ENCODE measurements at regions not wholly inside any gene's neighbourhood (a gene's known extent, or its start where the extent isn't known, plus 50 kb on each side); places are given as distances from the start of the nearest gene placed in this dataset.

GRCh38 chr9:107410420-107410819 is 79.1 kb downstream of the KLF4 start:
- no peak for TF ChIP-seq CTCF (IDR thresholded peaks at IDR 0.05; ENCODE audit: extremely low read depth, missing control alignments)
- no peak for DNase-seq (ENCODE audit: low spot score)

GRCh38 chr9:107409581-107410389 is 79.8 kb downstream of the KLF4 start:
- TF ChIP-seq CTCF (IDR thresholded peaks at IDR 0.05; ENCODE audit: extremely low read depth, missing control alignments): no peak
- no peak for DNase-seq (ENCODE audit: low spot score)

- no peak for TF ChIP-seq CTCF (IDR thresholded peaks at IDR 0.05; ENCODE audit: extremely low read depth, missing control alignments)
- DNase-seq (ENCODE audit: low spot score): no peak
These were observed 81.9 kb downstream of the KLF4 start for GRCh38 chr9:107407675-107408074.

- no peak for TF ChIP-seq CTCF (IDR thresholded peaks at IDR 0.05; ENCODE audit: extremely low read depth, missing control alignments)
- no peak for DNase-seq (ENCODE audit: low spot score)
These were observed 84.1 kb downstream of the KLF4 start for GRCh38 chr9:107405511-107405910.

GRCh38 chr9:107404736-107405135 is 84.8 kb downstream of the KLF4 start:
- TF ChIP-seq CTCF (IDR thresholded peaks at IDR 0.05; ENCODE audit: extremely low read depth, missing control alignments): no peak
- no peak for DNase-seq (ENCODE audit: low spot score)

DNA sequence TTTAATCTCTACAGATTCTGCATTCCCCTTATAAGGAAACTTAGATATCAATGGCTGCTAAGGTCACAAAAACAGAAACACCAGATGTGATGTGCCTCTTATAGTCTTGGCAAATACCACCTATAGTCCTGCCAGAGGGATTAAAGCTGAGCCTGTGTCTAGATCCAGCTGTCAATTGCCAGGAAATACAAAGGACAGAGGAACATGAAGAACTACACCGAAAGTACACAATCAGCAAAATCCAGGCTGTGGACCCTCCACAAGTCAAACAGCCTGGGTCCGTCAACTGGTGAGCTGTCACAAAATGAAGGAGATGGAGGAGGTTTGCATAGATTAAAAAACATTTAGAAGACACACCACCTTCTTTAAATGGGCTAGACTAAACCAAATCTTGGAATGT is 85.4 kb downstream of the KLF4 start:
- DNase-seq (ENCODE audit: low spot score): no peak
- no peak for TF ChIP-seq CTCF (IDR thresholded peaks at IDR 0.05; ENCODE audit: extremely low read depth, missing control alignments)

- DNase-seq (ENCODE audit: low spot score): no peak
- no peak for TF ChIP-seq CTCF (IDR thresholded peaks at IDR 0.05; ENCODE audit: extremely low read depth, missing control alignments)
These were observed 92.2 kb downstream of the KLF4 start for GRCh38 chr9:107397076-107398044.

All from GM20000 (cell line).